ENCODE measurements at regions not wholly inside any gene's neighbourhood (a gene's known extent, or its start where the extent isn't known, plus 50 kb on each side); places are given as distances from the start of the nearest gene placed in this dataset.

DNA sequence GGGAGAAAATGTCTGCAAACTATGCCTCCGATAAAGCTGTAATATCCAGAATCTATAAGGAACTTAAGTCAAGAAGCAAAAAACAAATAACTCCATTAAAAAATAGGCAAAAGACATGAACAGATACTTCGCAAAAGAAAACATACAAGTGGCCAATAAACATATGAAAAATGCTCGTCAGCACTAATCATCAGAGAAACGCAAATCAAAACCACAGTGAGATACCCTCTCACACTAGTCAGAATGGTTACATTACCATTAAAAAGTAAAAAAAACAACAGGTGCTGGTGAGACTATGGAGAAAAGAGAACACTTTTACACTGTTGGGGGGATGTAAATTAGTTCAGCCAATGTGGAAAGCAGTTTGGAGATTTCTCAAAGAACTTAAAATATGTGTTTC, 498.5 kb upstream of the GRM7 start:
- H3K4me1 Mint-ChIP-seq, result no peaks in the 10 kb centered on the region
- Histone ChIP-seq H3K27ac (ENCODE audit: low read depth, low read length) (no peak overlapping the region), H3K4me1 (ENCODE audit: control insufficient read depth, insufficient read depth, low read length) (no peaks in the 10 kb centered on the region), H3K9ac (ENCODE audit: extremely low read depth, low read length, poor library complexity, severe bottlenecking) (no peak overlapping the region), H3K4me3 (ENCODE audit: low read length) (no peak overlapping the region), H3K9me3 (ENCODE audit: control insufficient read depth, low read length) (no peaks in the 10 kb centered on the region), H3K36me3 (ENCODE audit: control insufficient read depth, insufficient read depth, low read length) (no peaks in the 10 kb centered on the region), H3K27me3 (ENCODE audit: control insufficient read depth, insufficient read depth, low read length, poor library complexity, severe bottlenecking) (no peaks in the 10 kb centered on the region)
- TF ChIP-seq, protein P1, sequence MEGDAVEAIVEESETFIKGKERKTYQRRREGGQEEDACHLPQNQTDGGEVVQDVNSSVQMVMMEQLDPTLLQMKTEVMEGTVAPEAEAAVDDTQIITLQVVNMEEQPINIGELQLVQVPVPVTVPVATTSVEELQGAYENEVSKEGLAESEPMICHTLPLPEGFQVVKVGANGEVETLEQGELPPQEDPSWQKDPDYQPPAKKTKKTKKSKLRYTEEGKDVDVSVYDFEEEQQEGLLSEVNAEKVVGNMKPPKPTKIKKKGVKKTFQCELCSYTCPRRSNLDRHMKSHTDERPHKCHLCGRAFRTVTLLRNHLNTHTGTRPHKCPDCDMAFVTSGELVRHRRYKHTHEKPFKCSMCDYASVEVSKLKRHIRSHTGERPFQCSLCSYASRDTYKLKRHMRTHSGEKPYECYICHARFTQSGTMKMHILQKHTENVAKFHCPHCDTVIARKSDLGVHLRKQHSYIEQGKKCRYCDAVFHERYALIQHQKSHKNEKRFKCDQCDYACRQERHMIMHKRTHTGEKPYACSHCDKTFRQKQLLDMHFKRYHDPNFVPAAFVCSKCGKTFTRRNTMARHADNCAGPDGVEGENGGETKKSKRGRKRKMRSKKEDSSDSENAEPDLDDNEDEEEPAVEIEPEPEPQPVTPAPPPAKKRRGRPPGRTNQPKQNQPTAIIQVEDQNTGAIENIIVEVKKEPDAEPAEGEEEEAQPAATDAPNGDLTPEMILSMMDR (conservative IDR thresholded peaks at IDR 0.05), result no peak
- DNase-seq, result no peak
- no peak overlapping the region for H3K4me3 Mint-ChIP-seq
- peaks cover 8% of the 10 kb centered on the region for H3K9me3 Mint-ChIP-seq
- no peak overlapping the region for H3K27ac Mint-ChIP-seq
- WGBS, 2 experiments (ENCODE audit: insufficient coverage in 1 of 2, insufficient read length in 1 of 2), result 84 to 92% methylated on average over 2 to 4 of the region's 4 CpGs
- H3K27me3 Mint-ChIP-seq (ENCODE audit: insufficient read depth), result no peaks in the 10 kb centered on the region
- H3K36me3 Mint-ChIP-seq (ENCODE audit: low read depth), result no peaks in the 10 kb centered on the region

DNA sequence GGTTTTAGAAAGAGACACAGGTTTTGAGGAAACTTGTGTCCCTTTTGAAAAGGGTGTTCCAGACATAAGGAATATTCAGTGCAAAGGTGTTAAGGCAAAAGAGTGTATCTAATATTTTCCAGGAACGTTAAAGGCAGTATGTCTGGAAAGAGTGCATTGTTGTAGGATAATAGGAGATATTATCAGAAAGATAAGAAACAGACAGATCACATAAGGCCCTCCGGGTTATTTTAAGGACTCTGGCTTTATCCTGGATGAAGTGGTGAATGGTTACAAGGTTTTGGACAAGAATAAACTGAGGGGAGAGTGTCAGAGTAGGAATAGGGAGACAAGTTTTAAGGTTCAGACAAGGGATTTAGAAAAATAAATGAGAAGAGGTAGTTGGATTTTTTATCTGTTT, 493.7 kb upstream of the GRM7 start:
- no peaks in the 10 kb centered on the region for H3K27me3 Mint-ChIP-seq (ENCODE audit: insufficient read depth)
- TF ChIP-seq, protein P1 (conservative IDR thresholded peaks at IDR 0.05), result no peak
- Histone ChIP-seq H3K4me3 (ENCODE audit: low read length) (no peak overlapping the region), H3K36me3 (ENCODE audit: control insufficient read depth, insufficient read depth, low read length) (no peaks in the 10 kb centered on the region), H3K27ac (ENCODE audit: low read depth, low read length) (no peak overlapping the region), H3K9me3 (ENCODE audit: control insufficient read depth, low read length) (no peaks in the 10 kb centered on the region), H3K27me3 (ENCODE audit: control insufficient read depth, insufficient read depth, low read length, poor library complexity, severe bottlenecking) (no peaks in the 10 kb centered on the region), H3K9ac (ENCODE audit: extremely low read depth, low read length, poor library complexity, severe bottlenecking) (no peak overlapping the region), H3K4me1 (ENCODE audit: control insufficient read depth, insufficient read depth, low read length) (no peaks in the 10 kb centered on the region)
- H3K9me3 Mint-ChIP-seq, result peaks cover 8% of the 10 kb centered on the region
- DNase-seq, result no peak
- H3K4me3 Mint-ChIP-seq, result no peak overlapping the region
- no peak overlapping the region for H3K27ac Mint-ChIP-seq
- no peaks in the 10 kb centered on the region for H3K4me1 Mint-ChIP-seq
- H3K36me3 Mint-ChIP-seq (ENCODE audit: low read depth), result no peaks in the 10 kb centered on the region
- 87 to 91% methylated on average over 1 to 2 of the region's 2 CpGs for WGBS, 2 experiments (ENCODE audit: insufficient coverage in 1 of 2, insufficient read length in 1 of 2)

DNA sequence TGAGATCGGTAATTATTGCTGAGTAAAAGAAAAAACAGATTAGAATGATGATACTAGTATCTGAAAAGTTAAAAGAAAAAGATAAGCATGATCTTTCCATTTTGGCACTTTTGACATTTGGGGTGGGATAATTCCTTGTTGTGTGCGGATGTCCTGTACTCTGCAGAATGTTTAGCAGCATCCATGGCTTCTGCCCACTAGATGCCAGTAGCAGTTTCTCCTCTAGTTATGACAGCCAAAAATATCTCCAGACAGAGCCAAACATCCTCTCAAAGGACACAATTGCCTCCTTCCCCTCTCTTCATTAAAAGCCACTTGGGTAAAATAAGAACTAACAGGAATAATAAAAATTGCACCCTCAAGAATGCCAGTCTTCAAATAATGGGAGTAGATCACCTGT, 468.8 kb upstream of the GRM7 start:
- no peaks in the 10 kb centered on the region for H3K36me3 ChIP-seq (ENCODE audit: control insufficient read depth, insufficient read depth, low read length)
- no peaks in the 10 kb centered on the region for H3K9me3 Mint-ChIP-seq

More for the DNA sequence above, 468.8 kb upstream of the GRM7 start:
- TF ChIP-seq, protein P1 (conservative IDR thresholded peaks at IDR 0.05), result no peak
- H3K4me3 ChIP-seq (ENCODE audit: low read length), result no peak overlapping the region
- 90 to 92% methylated on average over 2 of the region's 2 CpGs for WGBS, 2 experiments (ENCODE audit: insufficient coverage in 1 of 2, insufficient read length in 1 of 2)
- H3K36me3 Mint-ChIP-seq (ENCODE audit: low read depth), result no peaks in the 10 kb centered on the region
- no peak overlapping the region for H3K4me3 Mint-ChIP-seq
- H3K4me1 ChIP-seq (ENCODE audit: control insufficient read depth, insufficient read depth, low read length), result no peaks in the 10 kb centered on the region
- no peak overlapping the region for H3K27ac Mint-ChIP-seq
- H3K27me3 Mint-ChIP-seq (ENCODE audit: insufficient read depth), result no peaks in the 10 kb centered on the region
- H3K9me3 ChIP-seq (ENCODE audit: control insufficient read depth, low read length), result no peaks in the 10 kb centered on the region
- no peak overlapping the region for H3K27ac ChIP-seq (ENCODE audit: low read depth, low read length)
- DNase-seq, result no peak
- H3K27me3 ChIP-seq (ENCODE audit: control insufficient read depth, insufficient read depth, low read length, poor library complexity, severe bottlenecking), result no peaks in the 10 kb centered on the region
- peaks cover 4% of the 10 kb centered on the region for H3K4me1 Mint-ChIP-seq
- no peak overlapping the region for H3K9ac ChIP-seq (ENCODE audit: extremely low read depth, low read length, poor library complexity, severe bottlenecking)

All from endodermal cell (in vitro differentiated cells).